ENCODE measurements at regions not wholly inside any gene's neighbourhood (a gene's known extent, or its start where the extent isn't known, plus 50 kb on each side); places are given as distances from the start of the nearest gene placed in this dataset.

DNA sequence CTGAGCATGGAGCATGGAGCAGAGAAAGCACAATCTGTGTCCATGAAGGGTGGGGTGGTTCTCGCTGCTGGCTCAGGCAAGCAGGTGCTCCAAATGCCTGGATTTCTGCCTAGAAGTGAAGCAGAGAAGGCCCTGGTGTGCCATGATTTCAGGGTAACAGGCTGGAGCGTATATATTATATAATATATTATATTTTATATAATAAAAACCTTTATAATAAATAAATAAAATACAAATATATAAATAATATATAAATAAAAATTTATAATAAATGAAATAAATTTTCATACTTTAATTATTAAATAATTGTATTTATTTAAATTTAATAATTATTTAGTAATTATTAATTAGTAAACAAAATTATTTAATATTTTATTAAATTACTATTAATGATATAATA is 707.4 kb upstream of the COX7C start:
- no peak overlapping the region for H3K27ac ChIP-seq (ENCODE audit: control insufficient read depth, insufficient read depth)
- no peak for FAIRE-seq
- no peaks in the 10 kb centered on the region for H4K20me1 ChIP-seq (ENCODE audit: control insufficient read depth, insufficient read depth)
- no peaks in the 10 kb centered on the region for H3K9me3 ChIP-seq (replicated peaks; ENCODE audit: control insufficient read depth, insufficient read depth, low read length)
- H3K4me3 ChIP-seq = no peak overlapping the region
- DNase-seq (ENCODE audit: low read depth, low spot score) = no peak
- H3K27me3 ChIP-seq (replicated peaks in 1 of 2; ENCODE audit: control insufficient read depth in 2 of 2, insufficient read depth in 2 of 2, low read length in 1 of 2) = no peaks in the 10 kb centered on the region
- WGBS (ENCODE audit: insufficient coverage, insufficient replicate concordance, low lambda C conversion rate, missing lambda C conversion rate) = 51% methylated on average over 2 of the region's 2 CpGs
- ChIA-PET SMC1A (ENCODE audit: uncharacterized antibody, unreplicated experiment) (no interaction called here), POLR2A (no interaction called here), CTCF (no interaction called here), RAD21 (ENCODE audit: unreplicated experiment) (no interaction called here)
- H3K4me1 ChIP-seq (ENCODE audit: control insufficient read depth, insufficient read depth, low read length) = no peaks in the 10 kb centered on the region
- no peak overlapping the region for H3K9ac ChIP-seq (ENCODE audit: control insufficient read depth, insufficient read depth, low read length)
- no peaks in the 10 kb centered on the region for H3K36me3 ChIP-seq (ENCODE audit: control insufficient read depth in 2 of 2, insufficient read depth in 2 of 2, low read length in 1 of 2)
- no TSS peak for BruUV-seq (replicated peaks)
- no peak for ATAC-seq
- no peaks in the 10 kb centered on the region for H3K79me2 ChIP-seq (ENCODE audit: control insufficient read depth, insufficient read depth, low read length)
- intact Hi-C loops (cut with micrococcal nuclease; ENCODE audit: unreplicated experiment) = no loop called here
- H2AFZ ChIP-seq (ENCODE audit: control insufficient read depth, low read depth, low read length) = no peak overlapping the region
- in situ Hi-C loops (cut with MboI) = no loop called here
- TF ChIP-seq EZH2 (IDR thresholded peaks at IDR 0.05; ENCODE audit: borderline replicate concordance, control insufficient read depth, low read depth, low read length) = no peak
- no peak for TF ChIP-seq WRNIP1 (IDR thresholded peaks at IDR 0.05; ENCODE audit: borderline replicate concordance, low read depth, low read length)
- TF ChIP-seq, protein P1, sequence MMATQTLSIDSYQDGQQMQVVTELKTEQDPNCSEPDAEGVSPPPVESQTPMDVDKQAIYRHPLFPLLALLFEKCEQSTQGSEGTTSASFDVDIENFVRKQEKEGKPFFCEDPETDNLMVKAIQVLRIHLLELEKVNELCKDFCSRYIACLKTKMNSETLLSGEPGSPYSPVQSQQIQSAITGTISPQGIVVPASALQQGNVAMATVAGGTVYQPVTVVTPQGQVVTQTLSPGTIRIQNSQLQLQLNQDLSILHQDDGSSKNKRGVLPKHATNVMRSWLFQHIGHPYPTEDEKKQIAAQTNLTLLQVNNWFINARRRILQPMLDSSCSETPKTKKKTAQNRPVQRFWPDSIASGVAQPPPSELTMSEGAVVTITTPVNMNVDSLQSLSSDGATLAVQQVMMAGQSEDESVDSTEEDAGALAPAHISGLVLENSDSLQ (IDR thresholded peaks at IDR 0.05) = no peak
- no peak for TF ChIP-seq CUX1 (IDR thresholded peaks at IDR 0.05; ENCODE audit: insufficient replicate concordance, low read depth, low read length)
- TF ChIP-seq TCF12 (IDR thresholded peaks at IDR 0.05; ENCODE audit: low read depth, low read length) = no peak
- no peak for TF ChIP-seq IKZF2 (IDR thresholded peaks at IDR 0.05)
- no peak for TF ChIP-seq EED (IDR thresholded peaks at IDR 0.05; ENCODE audit: low read depth)
- TF ChIP-seq E4F1 (IDR thresholded peaks at IDR 0.05; ENCODE audit: borderline replicate concordance, partially characterized antibody) = no peak
- no peak for TF ChIP-seq HDAC6 (IDR thresholded peaks at IDR 0.05; ENCODE audit: unreplicated experiment)
- H3K4me2 ChIP-seq (ENCODE audit: control insufficient read depth, insufficient read depth) = no peak overlapping the region
